Stomach (tissue), 4 donors: ENCODE measurements at regions not wholly inside any gene's neighbourhood (a gene's known extent, or its start where the extent isn't known, plus 50 kb on each side); places are given as distances from the start of the nearest gene placed in this dataset.

ENCODE experiments used
- POLR2A ChIP-seq, 4 donors: fragments of 450-650 bp; IDR thresholded peaks; one replicate each; pipeline ENCODE4 v1.6.1; 2016; ENCODE audit warnings: antibody characterized with exemption in 4 of 4, control low read depth in 2 of 4, mild to moderate bottlenecking in 1 of 4, moderate library complexity in 1 of 4
- POLR2AphosphoS5 ChIP-seq, 3 donors: sonication (generic); formaldehyde crosslinking; IDR thresholded peaks; one replicate each; pipeline ENCODE4 v1.6.1; 2016; ENCODE audit warnings: antibody characterized with exemption in 3 of 3
- TF ChIP-seq, protein P1 (sequence below), 7 experiments: fragments of 450-650 bp in 4 of 7; fragments of 200-600 bp in 3 of 7; sonication (generic) in 3 of 7; IDR thresholded peaks; one replicate each; pipeline ENCODE4 v1.5.1; 2016 to 2019; ENCODE audit warnings: antibody characterized with exemption in 7 of 7, control low read depth in 2 of 7, mild to moderate bottlenecking in 1 of 7

DNA sequence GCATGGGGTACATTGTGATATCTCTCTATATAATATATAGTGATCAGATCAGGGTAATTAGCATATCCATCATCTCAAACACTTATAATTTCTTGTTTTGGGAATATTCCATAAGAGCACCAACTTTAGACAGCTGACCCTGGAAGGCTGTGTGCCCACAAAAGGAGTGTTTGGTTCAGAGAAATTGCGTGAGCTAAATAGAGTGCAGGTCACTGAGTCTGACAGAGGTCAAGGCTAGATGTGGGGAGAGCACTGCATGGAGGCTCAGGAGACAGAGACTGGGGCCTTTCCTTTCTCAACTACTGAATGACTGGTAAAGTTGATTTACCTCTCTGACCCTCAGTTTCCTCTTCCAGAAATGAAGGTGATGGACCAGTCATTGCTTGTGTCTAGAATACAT is 114.9 kb upstream of the ADGRF1 start:
- TF ChIP-seq POLR2A (IDR thresholded peaks at IDR 0.05) (no peak), POLR2AphosphoS5 (IDR thresholded peaks at IDR 0.05) (no peak)
- TF ChIP-seq, protein P1, sequence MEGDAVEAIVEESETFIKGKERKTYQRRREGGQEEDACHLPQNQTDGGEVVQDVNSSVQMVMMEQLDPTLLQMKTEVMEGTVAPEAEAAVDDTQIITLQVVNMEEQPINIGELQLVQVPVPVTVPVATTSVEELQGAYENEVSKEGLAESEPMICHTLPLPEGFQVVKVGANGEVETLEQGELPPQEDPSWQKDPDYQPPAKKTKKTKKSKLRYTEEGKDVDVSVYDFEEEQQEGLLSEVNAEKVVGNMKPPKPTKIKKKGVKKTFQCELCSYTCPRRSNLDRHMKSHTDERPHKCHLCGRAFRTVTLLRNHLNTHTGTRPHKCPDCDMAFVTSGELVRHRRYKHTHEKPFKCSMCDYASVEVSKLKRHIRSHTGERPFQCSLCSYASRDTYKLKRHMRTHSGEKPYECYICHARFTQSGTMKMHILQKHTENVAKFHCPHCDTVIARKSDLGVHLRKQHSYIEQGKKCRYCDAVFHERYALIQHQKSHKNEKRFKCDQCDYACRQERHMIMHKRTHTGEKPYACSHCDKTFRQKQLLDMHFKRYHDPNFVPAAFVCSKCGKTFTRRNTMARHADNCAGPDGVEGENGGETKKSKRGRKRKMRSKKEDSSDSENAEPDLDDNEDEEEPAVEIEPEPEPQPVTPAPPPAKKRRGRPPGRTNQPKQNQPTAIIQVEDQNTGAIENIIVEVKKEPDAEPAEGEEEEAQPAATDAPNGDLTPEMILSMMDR (IDR thresholded peaks at IDR 0.05): no peak
